Adrenal gland (tissue), 5 donors: ENCODE measurements at regions not wholly inside any gene's neighbourhood (a gene's known extent, or its start where the extent isn't known, plus 50 kb on each side); places are given as distances from the start of the nearest gene placed in this dataset.

Source experiments
- POLR2A ChIP-seq, 2 donors: fragments of 450-650 bp; IDR thresholded peaks; one replicate each; pipeline ENCODE4 v1.6.1; 2017; ENCODE audit warnings: antibody characterized with exemption in 2 of 2, mild to moderate bottlenecking in 2 of 2, moderate library complexity in 1 of 2
- TF ChIP-seq, protein P1 (sequence below), 6 experiments: fragments of 450-650 bp in 4 of 6; fragments of 200-600 bp in 2 of 6; sonication (generic) in 1 of 6; IDR thresholded peaks; 1 replicate in 5 of 6; 2 replicates in 1 of 6; pipeline versions ENCODE4 v1.5.1 to v1.8.0; 2016 to 2021; ENCODE audit warnings: antibody characterized with exemption in 6 of 6, mild to moderate bottlenecking in 2 of 6, moderate library complexity in 1 of 6
- donor health status: DM: no; HTN: no; CAD: no.

DNA sequence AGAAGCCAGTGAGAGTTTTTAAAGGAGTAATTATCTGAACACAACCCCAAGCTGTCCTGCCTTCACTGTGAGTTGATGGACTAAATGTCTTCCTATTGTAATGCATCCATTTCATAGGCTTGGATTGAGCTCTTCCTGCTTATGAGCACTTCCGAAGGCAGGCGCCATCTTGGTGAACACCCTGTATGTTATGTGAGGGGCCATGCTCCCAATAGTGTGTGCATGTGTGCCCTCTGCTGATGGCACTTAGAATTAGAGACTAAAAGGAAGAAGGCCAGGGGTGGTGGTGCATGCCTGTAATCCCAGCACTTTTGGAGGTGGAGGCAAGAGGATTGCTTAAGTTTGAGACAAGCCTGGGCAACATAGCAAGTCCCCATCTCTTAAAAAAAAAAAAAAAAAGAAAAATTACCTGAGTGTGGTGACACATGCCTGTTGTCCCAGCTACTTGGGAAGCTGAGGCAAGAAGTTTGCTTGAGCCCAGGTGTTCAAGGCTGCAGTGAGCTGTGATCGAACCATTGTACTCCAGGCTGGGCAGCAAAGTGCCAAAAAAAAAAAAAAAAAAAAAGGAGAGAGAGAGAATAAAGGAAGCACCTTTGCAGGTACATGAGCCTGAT, 65.0 kb downstream of the C9orf152 start:
- TF ChIP-seq POLR2A (IDR thresholded peaks at IDR 0.05) = no peak
- TF ChIP-seq, protein P1, sequence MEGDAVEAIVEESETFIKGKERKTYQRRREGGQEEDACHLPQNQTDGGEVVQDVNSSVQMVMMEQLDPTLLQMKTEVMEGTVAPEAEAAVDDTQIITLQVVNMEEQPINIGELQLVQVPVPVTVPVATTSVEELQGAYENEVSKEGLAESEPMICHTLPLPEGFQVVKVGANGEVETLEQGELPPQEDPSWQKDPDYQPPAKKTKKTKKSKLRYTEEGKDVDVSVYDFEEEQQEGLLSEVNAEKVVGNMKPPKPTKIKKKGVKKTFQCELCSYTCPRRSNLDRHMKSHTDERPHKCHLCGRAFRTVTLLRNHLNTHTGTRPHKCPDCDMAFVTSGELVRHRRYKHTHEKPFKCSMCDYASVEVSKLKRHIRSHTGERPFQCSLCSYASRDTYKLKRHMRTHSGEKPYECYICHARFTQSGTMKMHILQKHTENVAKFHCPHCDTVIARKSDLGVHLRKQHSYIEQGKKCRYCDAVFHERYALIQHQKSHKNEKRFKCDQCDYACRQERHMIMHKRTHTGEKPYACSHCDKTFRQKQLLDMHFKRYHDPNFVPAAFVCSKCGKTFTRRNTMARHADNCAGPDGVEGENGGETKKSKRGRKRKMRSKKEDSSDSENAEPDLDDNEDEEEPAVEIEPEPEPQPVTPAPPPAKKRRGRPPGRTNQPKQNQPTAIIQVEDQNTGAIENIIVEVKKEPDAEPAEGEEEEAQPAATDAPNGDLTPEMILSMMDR (IDR thresholded peaks at IDR 0.05) = no peak
